ENCODE measurements at regions not wholly inside any gene's neighbourhood (a gene's known extent, or its start where the extent isn't known, plus 50 kb on each side); places are given as distances from the start of the nearest gene placed in this dataset.

GRCh38 chr14:98181241-98181640, 1090.8 kb downstream of the BCL11B start:
- no peak for TF ChIP-seq TAF1 (IDR thresholded peaks at IDR 0.05; ENCODE audit: low read depth)
- no peak for TF ChIP-seq YY1 (IDR thresholded peaks at IDR 0.05; ENCODE audit: low read depth)
- no peak for TF ChIP-seq CEBPB (IDR thresholded peaks at IDR 0.05)
- TF ChIP-seq, protein P1, sequence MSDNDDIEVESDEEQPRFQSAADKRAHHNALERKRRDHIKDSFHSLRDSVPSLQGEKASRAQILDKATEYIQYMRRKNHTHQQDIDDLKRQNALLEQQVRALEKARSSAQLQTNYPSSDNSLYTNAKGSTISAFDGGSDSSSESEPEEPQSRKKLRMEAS (IDR thresholded peaks at IDR 0.05), result no peak
- TF ChIP-seq REST (IDR thresholded peaks at IDR 0.05; ENCODE audit: low read depth), result no peak
- TF ChIP-seq ZBTB7A (IDR thresholded peaks at IDR 0.05; ENCODE audit: low read depth), result no peak
- TF ChIP-seq NFIC (IDR thresholded peaks at IDR 0.05), result no peak
- no peak for TF ChIP-seq RAD21 (IDR thresholded peaks at IDR 0.05; ENCODE audit: low read depth)
- no peak for TF ChIP-seq FOXM1 (IDR thresholded peaks at IDR 0.05; ENCODE audit: borderline replicate concordance, low read depth)
- no peak for TF ChIP-seq EP300 (IDR thresholded peaks at IDR 0.05; ENCODE audit: borderline replicate concordance)
- TF ChIP-seq TEAD4 (IDR thresholded peaks at IDR 0.05), result no peak
- no peak for TF ChIP-seq CREB1 (IDR thresholded peaks at IDR 0.05; ENCODE audit: low read depth)
- TF ChIP-seq EGR1 (IDR thresholded peaks at IDR 0.05), result no peak
